ENCODE measurements at regions not wholly inside any gene's neighbourhood (a gene's known extent, or its start where the extent isn't known, plus 50 kb on each side); places are given as distances from the start of the nearest gene placed in this dataset.
"Not testable (repeated sequence)": the region's sequence is repeated elsewhere in the genome, so short reads cannot be mapped to it uniquely, and the experiment has no call there.

GRCh38 chr9:108748776-108749175 is 107.0 kb downstream of the ACTL7B start:
- Histone ChIP-seq H3K9me3 (ENCODE audit: control insufficient read depth, insufficient read depth, low read length) (no peaks in the 10 kb centered on the region), H3K4me3 (ENCODE audit: low read depth, low read length) (no peak overlapping the region), H3K9ac (ENCODE audit: low read depth, low read length) (no peak overlapping the region), H3K4me1 (ENCODE audit: control insufficient read depth, insufficient read depth, low read length) (no peaks in the 10 kb centered on the region), H3K27ac (ENCODE audit: low read depth, low read length) (no peak overlapping the region), H3K27me3 (ENCODE audit: control insufficient read depth, insufficient read depth, low read length) (no peaks in the 10 kb centered on the region), H3K36me3 (ENCODE audit: control insufficient read depth, insufficient read depth, low read length) (no peaks in the 10 kb centered on the region)

- H3K4me1 ChIP-seq (ENCODE audit: control insufficient read depth, insufficient read depth, low read length): no peaks in the 10 kb centered on the region
- no peaks in the 10 kb centered on the region for H3K27me3 ChIP-seq (ENCODE audit: control insufficient read depth, insufficient read depth, low read length)
- H3K4me3 ChIP-seq (ENCODE audit: low read depth, low read length): no peak overlapping the region
- no peak overlapping the region for H3K9ac ChIP-seq (ENCODE audit: low read depth, low read length)
- no peaks in the 10 kb centered on the region for H3K9me3 ChIP-seq (ENCODE audit: control insufficient read depth, insufficient read depth, low read length)
- H3K36me3 ChIP-seq (ENCODE audit: control insufficient read depth, insufficient read depth, low read length): no peaks in the 10 kb centered on the region
- H3K27ac ChIP-seq (ENCODE audit: low read depth, low read length): no peak overlapping the region
These were observed 108.9 kb downstream of the ACTL7B start for GRCh38 chr9:108746864-108747263.

- Histone ChIP-seq H3K4me3 (ENCODE audit: low read depth, low read length) (no peak overlapping the region), H3K27ac (ENCODE audit: low read depth, low read length) (no peak overlapping the region), H3K9ac (ENCODE audit: low read depth, low read length) (no peak overlapping the region), H3K4me1 (ENCODE audit: control insufficient read depth, insufficient read depth, low read length) (no peaks in the 10 kb centered on the region), H3K9me3 (ENCODE audit: control insufficient read depth, insufficient read depth, low read length) (no peaks in the 10 kb centered on the region), H3K27me3 (ENCODE audit: control insufficient read depth, insufficient read depth, low read length) (no peaks in the 10 kb centered on the region), H3K36me3 (ENCODE audit: control insufficient read depth, insufficient read depth, low read length) (no peaks in the 10 kb centered on the region)
These were observed 109.8 kb downstream of the ACTL7B start for GRCh38 chr9:108746001-108746400.

- Histone ChIP-seq H3K27me3 (ENCODE audit: control insufficient read depth, insufficient read depth, low read length) (no peaks in the 10 kb centered on the region), H3K9ac (ENCODE audit: low read depth, low read length) (no peak overlapping the region), H3K4me3 (ENCODE audit: low read depth, low read length) (no peak overlapping the region), H3K27ac (ENCODE audit: low read depth, low read length) (no peak overlapping the region), H3K9me3 (ENCODE audit: control insufficient read depth, insufficient read depth, low read length) (no peaks in the 10 kb centered on the region), H3K4me1 (ENCODE audit: control insufficient read depth, insufficient read depth, low read length) (no peaks in the 10 kb centered on the region), H3K36me3 (ENCODE audit: control insufficient read depth, insufficient read depth, low read length) (no peaks in the 10 kb centered on the region)
These were observed 111.1 kb downstream of the ACTL7B start for GRCh38 chr9:108744641-108745040.

- Histone ChIP-seq H3K27me3 (ENCODE audit: control insufficient read depth, insufficient read depth, low read length) (no peaks in the 10 kb centered on the region), H3K4me3 (ENCODE audit: low read depth, low read length) (no peak overlapping the region), H3K9me3 (ENCODE audit: control insufficient read depth, insufficient read depth, low read length) (no peaks in the 10 kb centered on the region), H3K9ac (ENCODE audit: low read depth, low read length) (no peak overlapping the region), H3K27ac (ENCODE audit: low read depth, low read length) (no peak overlapping the region), H3K4me1 (ENCODE audit: control insufficient read depth, insufficient read depth, low read length) (no peaks in the 10 kb centered on the region), H3K36me3 (ENCODE audit: control insufficient read depth, insufficient read depth, low read length) (no peaks in the 10 kb centered on the region)
These were observed 111.8 kb downstream of the ACTL7B start for GRCh38 chr9:108743901-108744371.

GRCh38 chr9:108743416-108743815 is 112.4 kb downstream of the ACTL7B start:
- H3K9me3 ChIP-seq (ENCODE audit: control insufficient read depth, insufficient read depth, low read length): no peaks in the 10 kb centered on the region
- no peak overlapping the region for H3K4me3 ChIP-seq (ENCODE audit: low read depth, low read length)
- no peaks in the 10 kb centered on the region for H3K36me3 ChIP-seq (ENCODE audit: control insufficient read depth, insufficient read depth, low read length)
- no peaks in the 10 kb centered on the region for H3K4me1 ChIP-seq (ENCODE audit: control insufficient read depth, insufficient read depth, low read length)
- H3K9ac ChIP-seq (ENCODE audit: low read depth, low read length): no peak overlapping the region
- no peak overlapping the region for H3K27ac ChIP-seq (ENCODE audit: low read depth, low read length)
- no peaks in the 10 kb centered on the region for H3K27me3 ChIP-seq (ENCODE audit: control insufficient read depth, insufficient read depth, low read length)

GRCh38 chr9:108742191-108742590 is 113.6 kb downstream of the ACTL7B start:
- Histone ChIP-seq H3K9ac (ENCODE audit: low read depth, low read length) (no peak overlapping the region), H3K4me3 (ENCODE audit: low read depth, low read length) (no peak overlapping the region), H3K27ac (ENCODE audit: low read depth, low read length) (no peak overlapping the region), H3K9me3 (ENCODE audit: control insufficient read depth, insufficient read depth, low read length) (no peaks in the 10 kb centered on the region), H3K4me1 (ENCODE audit: control insufficient read depth, insufficient read depth, low read length) (no peaks in the 10 kb centered on the region), H3K36me3 (ENCODE audit: control insufficient read depth, insufficient read depth, low read length) (no peaks in the 10 kb centered on the region), H3K27me3 (ENCODE audit: control insufficient read depth, insufficient read depth, low read length) (no peaks in the 10 kb centered on the region)

- not testable (repeated sequence) for H3K4me3 ChIP-seq (ENCODE audit: low read depth, low read length); H3K4me1 ChIP-seq (ENCODE audit: control insufficient read depth, insufficient read depth, low read length); H3K27me3 ChIP-seq (ENCODE audit: control insufficient read depth, insufficient read depth, low read length); H3K9ac ChIP-seq (ENCODE audit: low read depth, low read length); H3K36me3 ChIP-seq (ENCODE audit: control insufficient read depth, insufficient read depth, low read length); H3K9me3 ChIP-seq (ENCODE audit: control insufficient read depth, insufficient read depth, low read length); H3K27ac ChIP-seq (ENCODE audit: low read depth, low read length)
These were observed 124.5 kb downstream of the ACTL7B start for GRCh38 chr9:108731292-108731691.

- H3K4me1 ChIP-seq (ENCODE audit: control insufficient read depth, insufficient read depth, low read length): no peaks in the 10 kb centered on the region
- H3K4me3 ChIP-seq (ENCODE audit: low read depth, low read length): no peak overlapping the region
- H3K9me3 ChIP-seq (ENCODE audit: control insufficient read depth, insufficient read depth, low read length): no peaks in the 10 kb centered on the region
- no peaks in the 10 kb centered on the region for H3K27me3 ChIP-seq (ENCODE audit: control insufficient read depth, insufficient read depth, low read length)
- no peaks in the 10 kb centered on the region for H3K36me3 ChIP-seq (ENCODE audit: control insufficient read depth, insufficient read depth, low read length)
- H3K27ac ChIP-seq (ENCODE audit: low read depth, low read length): no peak overlapping the region
- H3K9ac ChIP-seq (ENCODE audit: low read depth, low read length): no peak overlapping the region
These were observed 128.1 kb downstream of the ACTL7B start for GRCh38 chr9:108727580-108728111.

- Histone ChIP-seq H3K9ac (ENCODE audit: low read depth, low read length) (no peak overlapping the region), H3K9me3 (ENCODE audit: control insufficient read depth, insufficient read depth, low read length) (no peaks in the 10 kb centered on the region), H3K27me3 (ENCODE audit: control insufficient read depth, insufficient read depth, low read length) (no peaks in the 10 kb centered on the region)
These were observed 131.1 kb downstream of the ACTL7B start for GRCh38 chr9:108724652-108725051.

GRCh38 chr9:108724122-108724521 is 131.7 kb downstream of the ACTL7B start:
- H3K27me3 ChIP-seq (ENCODE audit: control insufficient read depth, insufficient read depth, low read length): no peaks in the 10 kb centered on the region
- H3K4me1 ChIP-seq (ENCODE audit: control insufficient read depth, insufficient read depth, low read length): no peaks in the 10 kb centered on the region
- H3K36me3 ChIP-seq (ENCODE audit: control insufficient read depth, insufficient read depth, low read length): no peaks in the 10 kb centered on the region
- no peak overlapping the region for H3K4me3 ChIP-seq (ENCODE audit: low read depth, low read length)
- no peaks in the 10 kb centered on the region for H3K9me3 ChIP-seq (ENCODE audit: control insufficient read depth, insufficient read depth, low read length)
- no peak overlapping the region for H3K27ac ChIP-seq (ENCODE audit: low read depth, low read length)
- H3K9ac ChIP-seq (ENCODE audit: low read depth, low read length): no peak overlapping the region

More at GRCh38 chr9:108724652-108725051, 131.1 kb downstream of the ACTL7B start:
- H3K36me3 ChIP-seq (ENCODE audit: control insufficient read depth, insufficient read depth, low read length): no peaks in the 10 kb centered on the region
- no peak overlapping the region for H3K27ac ChIP-seq (ENCODE audit: low read depth, low read length)
- H3K4me1 ChIP-seq (ENCODE audit: control insufficient read depth, insufficient read depth, low read length): no peaks in the 10 kb centered on the region
- H3K4me3 ChIP-seq (ENCODE audit: low read depth, low read length): no peak overlapping the region

GRCh38 chr9:108722396-108722795 is 133.4 kb downstream of the ACTL7B start:
- Histone ChIP-seq H3K9me3 (ENCODE audit: control insufficient read depth, insufficient read depth, low read length) (no peaks in the 10 kb centered on the region), H3K27ac (ENCODE audit: low read depth, low read length) (no peak overlapping the region), H3K9ac (ENCODE audit: low read depth, low read length) (no peak overlapping the region), H3K4me3 (ENCODE audit: low read depth, low read length) (no peak overlapping the region), H3K36me3 (ENCODE audit: control insufficient read depth, insufficient read depth, low read length) (no peaks in the 10 kb centered on the region), H3K4me1 (ENCODE audit: control insufficient read depth, insufficient read depth, low read length) (no peaks in the 10 kb centered on the region), H3K27me3 (ENCODE audit: control insufficient read depth, insufficient read depth, low read length) (no peaks in the 10 kb centered on the region)

Measured in HUES48 (cell line).